ENCODE measurements at regions not wholly inside any gene's neighbourhood (a gene's known extent, or its start where the extent isn't known, plus 50 kb on each side); places are given as distances from the start of the nearest gene placed in this dataset.

DNA sequence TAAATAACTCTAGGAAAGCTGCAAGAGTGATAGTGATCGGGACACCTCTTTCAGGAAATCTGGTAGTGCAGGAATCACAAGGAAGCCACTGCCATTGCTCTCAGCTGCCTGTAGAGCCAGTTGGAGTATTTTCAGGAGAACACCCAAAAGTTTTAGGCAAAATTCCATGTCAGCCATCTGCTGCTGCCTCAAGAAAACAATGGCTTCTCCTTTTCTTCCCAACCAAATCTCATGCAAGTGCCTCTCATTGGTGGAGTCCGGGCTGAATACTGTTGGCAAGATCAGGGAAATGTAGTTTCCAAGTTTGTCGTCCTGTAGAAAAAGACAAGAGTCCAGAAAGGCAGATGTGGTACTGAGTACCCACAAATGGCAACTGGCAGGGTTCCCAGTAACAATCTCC, 54.9 kb upstream of the TANC2 start:
- TF ChIP-seq, protein P1, sequence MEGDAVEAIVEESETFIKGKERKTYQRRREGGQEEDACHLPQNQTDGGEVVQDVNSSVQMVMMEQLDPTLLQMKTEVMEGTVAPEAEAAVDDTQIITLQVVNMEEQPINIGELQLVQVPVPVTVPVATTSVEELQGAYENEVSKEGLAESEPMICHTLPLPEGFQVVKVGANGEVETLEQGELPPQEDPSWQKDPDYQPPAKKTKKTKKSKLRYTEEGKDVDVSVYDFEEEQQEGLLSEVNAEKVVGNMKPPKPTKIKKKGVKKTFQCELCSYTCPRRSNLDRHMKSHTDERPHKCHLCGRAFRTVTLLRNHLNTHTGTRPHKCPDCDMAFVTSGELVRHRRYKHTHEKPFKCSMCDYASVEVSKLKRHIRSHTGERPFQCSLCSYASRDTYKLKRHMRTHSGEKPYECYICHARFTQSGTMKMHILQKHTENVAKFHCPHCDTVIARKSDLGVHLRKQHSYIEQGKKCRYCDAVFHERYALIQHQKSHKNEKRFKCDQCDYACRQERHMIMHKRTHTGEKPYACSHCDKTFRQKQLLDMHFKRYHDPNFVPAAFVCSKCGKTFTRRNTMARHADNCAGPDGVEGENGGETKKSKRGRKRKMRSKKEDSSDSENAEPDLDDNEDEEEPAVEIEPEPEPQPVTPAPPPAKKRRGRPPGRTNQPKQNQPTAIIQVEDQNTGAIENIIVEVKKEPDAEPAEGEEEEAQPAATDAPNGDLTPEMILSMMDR (IDR thresholded peaks at IDR 0.05): no peak
- TF ChIP-seq POLR2A (IDR thresholded peaks at IDR 0.05): no peak
